Activated CD4-positive, alpha-beta T cell treated with anti-CD3 and anti-CD28 coated beads for 1 hour (primary cell): ENCODE measurements at regions not wholly inside any gene's neighbourhood (a gene's known extent, or its start where the extent isn't known, plus 50 kb on each side); places are given as distances from the start of the nearest gene placed in this dataset.
"Not testable (repeated sequence)": the region's sequence is repeated elsewhere in the genome, so short reads cannot be mapped to it uniquely, and the experiment has no call there.

Source experiments
- DNase-seq: peaks from one replicate; pipeline ENCODE4 v3.0.0-alpha.2; 2020

DNA sequence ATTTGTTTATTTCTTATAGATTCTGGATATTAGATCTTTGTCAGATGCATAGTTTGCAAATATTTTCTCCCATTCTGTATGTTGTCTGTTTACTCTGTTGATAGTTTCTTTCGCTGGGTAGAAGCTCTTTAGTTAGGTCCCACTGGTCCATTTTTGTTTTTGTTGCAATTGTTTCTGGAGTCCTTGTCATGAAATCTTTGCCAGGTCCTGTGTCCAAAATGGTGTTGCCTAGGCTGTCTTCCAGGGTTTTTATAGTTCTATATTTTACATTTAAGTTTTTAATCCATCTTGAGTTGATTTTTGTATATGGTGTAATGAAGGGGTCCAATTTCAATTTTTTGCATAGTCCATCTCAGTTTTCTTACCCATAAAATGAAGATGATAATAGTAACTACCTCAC, 173.9 kb upstream of the NT5E start:
- not testable (repeated sequence) for DNase-seq

DNA sequence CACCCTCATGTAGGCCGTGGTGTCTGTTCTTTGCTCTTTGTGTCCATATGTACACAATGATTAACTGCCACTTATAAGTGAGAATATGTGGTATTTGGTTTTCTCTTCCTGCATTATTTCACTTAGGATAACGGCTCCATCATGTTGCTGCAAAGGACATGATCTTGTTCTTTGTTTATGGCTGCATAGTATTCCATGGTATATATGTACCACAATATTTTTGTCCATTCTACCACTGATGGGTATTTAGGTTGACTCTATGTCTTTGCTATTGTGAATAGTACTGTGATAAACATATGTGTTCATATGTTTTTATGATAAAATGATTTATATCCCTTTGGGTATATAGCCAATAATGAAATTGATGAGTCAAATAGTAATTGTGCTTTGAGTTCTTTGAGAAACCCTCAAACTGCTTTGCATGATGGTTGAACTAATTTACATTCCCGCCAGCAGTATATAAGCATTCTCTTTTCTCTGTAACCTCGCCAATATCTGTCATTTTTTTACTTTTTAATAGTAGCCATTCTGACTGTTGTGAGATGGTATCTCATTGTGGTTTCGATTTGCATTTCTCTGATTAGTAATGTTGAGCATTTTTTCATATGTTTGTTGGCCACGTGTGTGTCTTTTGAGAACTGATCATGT, 174.4 kb upstream of the NT5E start:
- DNase-seq: no peak

DNA sequence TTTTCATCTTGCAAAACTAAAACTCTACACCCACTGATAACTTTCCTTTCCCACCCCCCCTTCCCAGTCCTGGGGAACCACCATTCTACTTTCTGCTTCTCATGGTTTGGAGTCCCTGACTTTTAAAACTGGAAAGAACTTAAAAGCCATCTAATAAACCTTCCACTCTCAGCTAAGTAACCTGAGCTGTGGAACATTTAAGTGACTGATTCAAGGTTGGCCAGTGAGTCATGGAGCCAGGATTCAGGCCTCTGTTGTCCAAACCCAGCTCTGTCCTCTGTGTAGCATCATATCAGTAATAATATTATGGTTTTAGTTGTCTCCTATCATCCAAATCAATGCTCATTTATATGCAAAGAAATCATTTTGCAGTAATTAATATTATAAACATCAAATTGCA, 176.0 kb upstream of the NT5E start:
- DNase-seq: no peak

DNA sequence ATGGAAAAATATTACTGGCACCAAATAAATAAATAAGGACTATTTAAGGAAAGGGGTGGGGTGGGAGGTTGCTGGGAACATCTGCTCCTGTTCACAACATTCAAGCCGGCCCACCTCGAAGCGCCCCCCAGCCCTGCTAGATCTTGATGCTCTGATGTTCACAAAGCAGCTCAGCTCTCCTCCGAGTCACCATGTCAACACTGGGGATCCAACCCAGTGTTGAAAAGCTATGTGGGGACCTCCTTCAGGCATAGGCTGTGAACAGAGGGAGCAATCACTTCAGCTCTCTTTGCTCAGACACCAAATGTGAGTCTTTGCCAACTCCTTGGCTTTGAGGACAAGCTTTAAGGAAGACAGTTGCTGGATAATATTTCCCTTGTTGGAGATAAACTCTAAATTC, 176.8 kb upstream of the NT5E start:
- DNase-seq: no peak

DNA sequence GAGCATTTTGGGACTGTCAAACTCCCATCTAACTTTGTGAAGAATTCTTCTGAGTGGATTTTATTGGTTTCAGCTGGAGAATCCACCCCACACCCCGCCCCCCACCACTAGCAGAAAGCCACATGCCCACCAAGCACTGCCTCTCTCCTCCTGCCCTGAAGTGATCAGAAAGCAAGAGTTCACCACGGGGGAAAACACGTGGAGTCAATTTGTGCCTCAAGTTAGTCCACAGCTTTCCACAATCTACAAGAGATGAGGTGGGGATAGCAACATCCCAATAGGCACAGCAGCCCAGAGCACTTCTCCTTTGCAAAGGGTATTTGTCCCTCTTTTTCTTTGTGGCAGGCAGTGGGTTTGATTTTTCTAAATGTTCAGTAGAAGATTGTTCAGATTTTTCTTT, 177.3 kb upstream of the NT5E start:
- DNase-seq: no peak

DNA sequence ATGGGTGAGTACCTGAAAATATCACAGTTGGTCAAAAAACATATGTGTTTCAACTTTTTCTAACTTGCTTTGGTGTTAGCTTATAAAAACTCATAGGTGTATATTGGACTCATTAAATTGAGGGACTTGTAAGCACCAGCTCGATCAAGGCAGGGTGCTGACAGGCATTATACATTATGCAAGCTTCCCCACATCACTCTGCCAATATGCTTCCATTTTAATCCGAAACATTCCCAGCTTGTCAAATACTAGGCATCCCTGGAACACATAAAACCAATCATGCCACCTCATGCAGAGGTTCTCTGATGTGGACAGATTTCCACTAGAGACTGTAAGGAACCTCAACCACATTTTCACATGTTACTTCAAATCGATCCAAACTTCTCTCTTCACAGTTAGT, 187.3 kb upstream of the NT5E start:
- no peak for DNase-seq

DNA sequence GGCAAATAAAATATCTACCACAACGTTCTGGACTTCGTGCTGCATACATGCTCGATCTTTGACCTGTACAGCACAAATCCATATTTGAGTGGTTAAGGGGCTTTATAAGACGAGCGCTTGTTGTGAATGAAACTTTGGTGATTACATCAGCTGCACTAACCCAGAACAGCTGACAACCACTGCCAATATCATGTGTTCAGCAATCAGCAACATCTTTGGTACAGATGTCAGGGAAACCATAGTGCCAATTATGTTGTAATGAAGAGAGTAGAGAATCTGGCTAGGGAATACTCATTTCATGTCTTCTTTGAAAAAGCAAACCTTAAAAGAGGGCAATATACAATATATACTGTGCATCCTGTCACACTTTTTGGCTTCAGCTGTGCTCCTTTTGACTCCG, 188.6 kb upstream of the NT5E start:
- DNase-seq: no peak

DNA sequence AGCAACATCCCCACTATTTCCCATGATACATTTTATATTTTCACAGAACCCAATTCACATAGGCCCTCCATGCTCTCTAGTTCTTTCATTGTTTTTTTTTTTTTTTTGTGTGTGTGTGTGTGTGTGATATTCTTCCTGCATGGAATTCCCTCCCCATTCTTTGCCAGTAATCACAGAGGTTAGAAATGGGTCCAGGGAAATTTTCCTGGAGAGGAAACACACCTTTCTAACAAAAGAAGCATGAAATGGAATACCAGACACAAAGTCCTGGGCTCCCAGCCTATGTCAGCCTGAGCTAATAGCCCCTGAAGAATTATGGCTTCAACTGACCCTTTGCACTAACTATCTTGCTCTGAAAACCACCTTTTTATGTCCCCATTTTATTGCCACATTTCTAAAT, 194.2 kb upstream of the NT5E start:
- DNase-seq: no peak

DNA sequence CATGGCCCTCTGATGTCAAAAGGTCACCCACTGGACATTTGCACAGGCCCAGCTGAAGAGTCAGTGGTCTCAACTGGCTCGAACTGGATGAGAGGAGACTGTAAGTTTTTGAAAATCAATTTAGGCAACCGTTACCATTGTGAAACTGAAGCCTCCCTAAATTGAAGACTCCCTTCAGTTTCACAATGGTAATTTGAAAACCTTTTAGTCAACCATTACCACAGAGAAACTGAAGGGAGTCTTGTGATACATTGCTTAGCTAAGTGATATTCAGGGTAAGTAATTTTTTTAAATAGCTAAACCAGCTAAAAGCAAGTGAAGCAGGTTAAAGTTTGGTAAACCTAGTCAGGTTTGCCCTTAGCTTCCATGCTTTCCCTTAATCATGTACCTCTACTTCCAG, 197.3 kb upstream of the NT5E start:
- no peak for DNase-seq

DNA sequence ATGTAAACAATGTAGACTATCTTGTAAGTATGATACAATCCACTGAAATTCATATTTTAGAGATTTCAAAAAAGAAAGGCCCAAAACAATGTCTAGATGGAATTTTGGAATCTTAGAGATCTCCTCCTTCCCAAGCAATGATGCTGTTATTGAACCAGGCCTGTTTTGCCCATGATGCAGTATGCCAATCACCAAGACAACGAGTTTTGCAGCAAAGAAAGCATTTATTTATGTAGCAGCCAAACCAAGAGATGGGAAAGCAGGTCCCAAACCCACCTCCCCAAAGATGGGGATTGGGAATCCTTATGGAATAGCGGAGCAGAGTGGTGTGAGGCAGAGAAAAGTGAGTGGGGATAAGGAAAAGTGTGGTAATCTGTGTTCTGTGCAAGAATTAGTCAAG, 197.8 kb upstream of the NT5E start:
- no peak for DNase-seq

DNA sequence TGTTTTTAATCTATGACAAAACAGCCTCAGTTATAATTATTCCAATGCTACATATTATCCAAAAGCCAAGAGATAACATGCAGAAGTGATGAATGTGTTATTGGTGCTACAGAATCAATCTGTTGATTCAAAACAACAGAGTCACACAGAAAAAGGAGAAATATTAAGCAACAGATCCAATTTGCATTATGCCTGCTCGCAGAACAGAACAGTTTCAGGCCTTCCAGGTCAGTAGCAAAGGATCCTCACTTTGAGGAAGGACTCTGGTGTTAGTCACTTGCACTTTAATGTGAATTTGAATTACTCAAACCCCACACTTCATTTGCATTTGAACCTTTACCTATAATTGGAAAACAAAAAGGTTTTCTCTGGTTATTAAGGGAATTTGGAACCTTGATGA, 198.6 kb upstream of the NT5E start:
- no peak for DNase-seq

DNA sequence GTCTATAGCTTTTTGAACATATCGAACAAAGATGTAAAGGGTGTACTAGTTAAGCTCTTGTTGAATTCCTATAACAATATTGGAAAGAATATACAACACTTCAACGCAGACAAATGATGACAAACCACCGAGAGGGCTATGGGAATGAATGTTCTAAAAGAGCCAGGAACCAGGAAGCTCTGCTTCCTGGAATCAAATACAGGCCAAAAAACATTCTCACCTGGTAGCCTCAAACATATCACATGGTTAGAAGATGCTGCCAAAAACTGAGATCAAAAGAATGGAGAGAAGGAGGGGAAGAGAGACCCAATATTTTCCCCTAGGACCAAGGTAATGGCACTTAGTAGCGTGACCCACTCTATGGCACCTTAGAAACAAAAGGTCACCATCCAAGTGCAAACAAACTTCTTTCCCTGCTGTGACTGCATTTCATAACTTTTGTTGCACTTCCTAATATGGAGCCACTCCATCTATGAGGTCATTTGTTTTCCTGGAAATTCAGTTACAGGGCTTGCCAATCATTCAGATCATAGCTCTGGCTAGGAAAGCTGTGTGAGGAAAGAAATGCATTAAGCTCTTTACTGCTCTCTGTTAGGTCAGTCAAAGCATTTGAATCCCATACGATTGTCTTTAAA, 199.2 kb upstream of the NT5E start:
- no peak for DNase-seq

DNA sequence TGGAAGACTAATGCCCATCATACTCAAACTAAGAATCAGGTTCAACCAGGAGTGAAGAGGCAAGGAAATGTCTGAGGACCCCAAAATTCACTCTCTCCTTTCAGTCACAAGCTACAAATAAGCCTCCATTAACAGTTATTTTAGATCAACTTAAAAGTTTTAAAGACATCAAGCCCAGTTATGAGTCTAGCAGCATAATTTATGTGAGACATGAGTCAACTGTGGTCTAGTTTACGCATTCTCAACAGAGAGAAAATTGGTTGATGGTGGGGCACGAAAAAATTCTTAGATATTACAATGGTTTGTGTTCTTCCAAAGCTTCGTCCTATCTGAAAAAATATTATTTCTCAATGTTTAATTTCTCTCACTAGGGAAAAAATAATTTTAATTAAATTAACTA, 204.9 kb upstream of the NT5E start:
- DNase-seq: no peak

DNA sequence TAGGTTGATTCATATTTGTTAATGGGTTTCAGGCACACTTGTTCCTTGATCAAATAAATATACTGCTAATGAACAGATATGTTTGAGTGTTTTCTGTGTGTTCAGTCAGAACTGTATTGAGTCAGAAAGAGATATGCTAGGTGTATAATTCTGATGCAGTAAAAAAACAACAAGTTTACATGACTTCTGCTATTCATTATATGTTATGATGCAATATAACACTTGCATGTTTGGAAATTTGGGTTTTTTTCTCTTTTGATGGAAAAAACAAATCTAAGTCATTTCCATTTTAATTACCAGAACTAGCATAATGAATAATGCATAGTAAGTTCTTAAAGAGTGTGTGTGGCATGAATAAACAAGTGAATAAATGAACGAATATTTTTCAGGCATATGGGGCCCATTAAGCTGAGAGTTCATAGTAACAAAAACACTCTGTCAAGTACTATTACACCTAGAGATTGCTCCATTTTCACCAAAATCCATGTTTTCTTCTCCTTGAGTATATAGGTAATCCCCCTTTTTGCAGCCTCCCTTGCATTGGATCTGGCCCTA, 208.3 kb upstream of the NT5E start:
- no peak for DNase-seq

DNA sequence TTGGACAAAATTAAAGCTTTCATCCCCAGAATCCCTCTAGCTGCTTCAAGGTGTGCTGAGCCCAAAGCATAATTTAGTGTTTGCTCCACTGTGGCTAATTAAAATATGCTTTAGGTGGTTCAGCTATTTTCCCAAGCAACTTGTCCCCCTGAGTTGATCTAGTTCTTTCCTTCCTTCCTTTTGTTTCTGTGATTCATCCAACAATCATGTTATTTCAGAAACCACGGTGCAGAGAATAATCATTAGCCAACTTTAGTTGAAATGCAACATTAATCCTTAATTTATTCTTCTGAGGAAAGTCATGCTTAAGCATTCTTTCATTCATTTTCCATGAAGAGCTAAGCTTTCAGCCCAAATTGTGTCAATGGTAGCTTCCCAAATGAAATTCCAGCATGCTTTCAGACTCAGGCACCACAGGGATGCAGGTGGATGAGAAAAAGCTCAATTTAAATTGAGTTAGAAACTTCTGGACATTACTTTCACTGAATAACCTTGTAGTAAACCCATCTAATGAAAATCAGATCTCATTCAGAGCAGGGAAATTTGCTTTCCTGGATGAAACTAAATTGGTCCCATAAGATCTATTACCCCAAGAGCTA, 209.0 kb upstream of the NT5E start:
- no peak for DNase-seq

DNA sequence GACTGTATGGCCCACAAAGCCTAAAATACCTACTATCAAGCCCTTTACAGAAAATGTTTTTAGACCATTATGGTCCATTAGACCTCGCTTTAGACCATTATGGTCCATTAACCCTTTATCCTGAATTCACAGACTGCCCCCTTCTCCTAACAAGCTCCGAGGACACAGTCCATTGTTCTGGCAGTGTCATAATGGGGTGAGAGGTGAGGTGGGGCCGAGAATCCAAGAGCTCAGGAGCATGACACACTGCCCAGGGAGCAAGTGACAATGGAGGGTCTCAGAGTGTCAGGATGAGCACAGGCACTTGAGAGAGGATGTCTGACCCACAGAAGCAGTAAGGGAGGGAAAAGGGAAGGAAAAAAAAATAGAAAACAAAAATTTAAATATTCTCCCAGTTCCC, 212.4 kb upstream of the NT5E start:
- no peak for DNase-seq

DNA sequence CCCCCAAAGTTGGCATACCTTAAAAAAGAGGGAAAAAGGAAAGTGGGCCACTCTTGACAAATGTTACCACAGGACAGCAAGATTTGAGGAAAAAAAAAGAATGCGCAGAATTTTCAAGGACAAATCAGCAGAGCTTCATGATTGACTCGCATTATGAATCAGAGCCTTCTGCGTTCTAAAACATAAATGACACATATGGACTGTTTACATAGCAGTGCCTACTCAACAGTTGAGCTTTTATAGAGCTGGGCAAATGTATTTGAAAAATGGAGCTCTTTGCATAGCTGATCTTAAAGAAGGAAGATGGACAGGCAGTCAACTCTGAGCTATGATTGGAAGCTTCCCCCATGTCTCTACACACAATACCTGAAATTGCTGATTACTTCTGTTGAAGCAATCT, 213.2 kb upstream of the NT5E start:
- no peak for DNase-seq

DNA sequence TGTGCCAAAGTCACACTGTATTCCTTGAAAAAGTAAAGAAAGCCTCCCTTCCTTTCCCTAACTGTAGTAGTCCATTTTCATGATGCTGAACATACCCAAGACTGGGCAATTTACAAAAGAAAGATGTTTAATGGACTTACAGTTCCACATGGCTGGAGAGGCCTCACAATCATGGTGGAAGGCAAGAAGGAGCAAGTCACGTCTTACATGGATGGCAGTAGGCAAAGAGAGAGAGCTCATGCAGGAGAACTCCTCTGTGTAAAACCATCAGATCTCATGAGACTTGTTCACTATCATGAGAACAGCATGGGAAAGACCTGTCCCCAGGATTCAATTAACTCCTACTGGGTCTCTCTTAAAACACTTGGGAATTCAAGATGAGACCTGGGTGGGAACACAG, 222.5 kb upstream of the NT5E start:
- not testable (repeated sequence) for DNase-seq

DNA sequence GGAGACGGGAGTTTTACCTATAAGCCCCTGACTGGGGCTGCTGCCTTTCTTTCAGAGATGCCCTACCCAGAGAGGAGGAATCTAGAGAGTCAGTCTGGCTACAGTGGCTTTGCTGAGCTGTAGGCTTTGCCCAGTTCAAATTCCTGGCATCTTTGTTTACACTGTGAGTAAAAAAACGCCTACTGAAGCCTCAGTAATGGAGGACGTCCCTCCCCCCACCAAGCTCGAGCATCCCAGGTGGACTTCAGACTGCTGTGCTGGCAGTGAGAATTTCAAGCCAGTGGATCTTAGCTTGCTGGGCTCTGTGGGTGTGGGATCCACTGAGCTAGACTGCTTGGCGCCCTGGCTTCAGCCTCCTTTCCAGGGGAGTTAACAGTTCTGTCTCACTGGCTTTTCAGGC, 237.1 kb upstream of the NT5E start:
- DNase-seq: not testable (repeated sequence)

DNA sequence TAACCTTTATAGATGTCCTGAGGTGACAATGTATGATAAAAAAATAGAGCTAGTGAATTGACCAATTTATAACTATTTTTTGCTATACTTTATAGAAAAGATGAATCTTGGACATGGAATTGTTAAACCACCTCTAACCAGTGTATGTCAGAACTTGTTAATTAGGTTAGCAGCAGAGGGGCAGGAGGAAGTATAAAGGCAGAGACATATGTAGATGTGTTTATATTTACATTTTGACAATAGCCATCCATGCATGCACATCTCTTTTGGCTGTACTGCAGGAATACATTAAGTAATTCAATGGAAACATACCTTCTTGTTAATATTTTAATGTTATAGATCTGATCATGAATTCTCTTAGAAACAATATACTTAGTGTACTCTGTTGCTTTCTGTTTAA, 254.6 kb upstream of the NT5E start:
- DNase-seq: no peak

DNA sequence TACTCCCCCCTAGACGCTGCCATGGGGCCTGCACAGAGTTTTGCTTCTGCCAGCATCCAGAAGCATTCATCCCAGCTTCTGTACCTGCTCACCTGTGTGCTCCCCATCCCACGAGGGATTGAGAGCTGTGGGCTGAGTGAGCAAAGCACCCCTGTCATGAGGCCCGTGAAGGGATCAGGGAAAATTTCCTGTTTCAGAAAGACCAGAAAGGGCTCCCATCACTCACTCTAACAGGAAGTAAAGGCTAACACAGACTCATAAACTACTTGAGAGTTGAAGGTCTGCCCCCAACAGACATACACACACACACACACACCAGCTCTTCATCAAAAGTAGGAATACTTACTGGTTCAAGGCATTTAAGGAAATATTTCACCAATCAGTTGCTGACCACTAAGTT, 256.5 kb upstream of the NT5E start:
- DNase-seq: no peak

DNA sequence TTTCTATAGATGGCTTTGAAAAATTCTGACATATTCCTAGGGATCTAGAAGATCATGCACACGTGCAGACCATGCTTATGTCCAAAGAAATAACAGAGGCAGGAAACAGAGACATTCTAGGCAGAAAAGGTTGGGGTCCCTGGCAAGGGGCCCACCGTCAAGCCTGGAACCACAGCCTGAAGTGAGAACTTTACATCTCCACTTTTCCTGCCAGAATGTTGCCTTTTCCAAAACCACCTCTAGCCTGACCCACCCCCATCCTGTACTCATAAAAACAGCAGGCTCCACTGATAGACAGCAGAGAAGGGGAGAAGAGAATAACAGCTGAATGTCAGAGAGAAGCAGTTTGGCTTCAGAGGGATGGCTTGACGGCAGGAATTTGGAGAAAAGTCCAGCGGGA, 257.3 kb upstream of the NT5E start:
- no peak for DNase-seq

DNA sequence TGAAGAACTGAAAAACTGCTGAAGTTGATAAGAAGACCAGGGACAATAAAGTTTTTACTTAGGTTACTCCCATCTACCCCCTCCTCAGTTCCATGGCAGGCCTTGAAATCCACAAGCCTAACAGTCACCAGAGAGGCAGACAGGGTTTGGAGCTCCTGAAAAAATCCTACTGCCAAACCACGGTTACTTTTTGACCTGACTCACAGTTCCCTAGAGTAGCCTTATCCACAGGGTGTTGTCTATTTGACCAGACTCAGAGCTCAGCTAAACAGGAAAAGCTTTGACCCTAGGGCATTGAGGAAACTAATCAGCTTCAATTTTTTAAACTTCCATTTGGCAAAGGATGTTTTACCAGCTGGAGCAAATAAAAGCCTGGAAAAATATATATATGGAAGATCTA, 257.7 kb upstream of the NT5E start:
- DNase-seq: no peak

DNA sequence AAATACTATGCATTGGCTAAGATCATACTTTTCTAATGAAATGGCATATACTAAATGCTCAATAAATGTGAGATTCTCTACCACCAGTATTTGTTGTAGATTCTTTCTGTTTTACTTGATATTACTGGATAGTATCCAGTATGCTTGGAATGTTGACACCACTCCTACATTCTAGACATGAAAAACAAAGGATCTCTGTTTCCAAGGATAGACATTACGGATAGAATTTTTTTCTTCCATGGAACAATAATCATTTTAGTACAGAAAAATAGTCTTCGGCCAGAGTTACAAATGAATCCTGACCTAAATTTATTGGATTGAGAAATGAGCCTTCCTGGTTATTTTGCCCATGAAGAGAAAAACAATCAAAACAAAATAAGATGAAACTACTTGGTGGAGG, 258.2 kb upstream of the NT5E start:
- no peak for DNase-seq
